ENCODE measurements at regions not wholly inside any gene's neighbourhood (a gene's known extent, or its start where the extent isn't known, plus 50 kb on each side); places are given as distances from the start of the nearest gene placed in this dataset.

DNA sequence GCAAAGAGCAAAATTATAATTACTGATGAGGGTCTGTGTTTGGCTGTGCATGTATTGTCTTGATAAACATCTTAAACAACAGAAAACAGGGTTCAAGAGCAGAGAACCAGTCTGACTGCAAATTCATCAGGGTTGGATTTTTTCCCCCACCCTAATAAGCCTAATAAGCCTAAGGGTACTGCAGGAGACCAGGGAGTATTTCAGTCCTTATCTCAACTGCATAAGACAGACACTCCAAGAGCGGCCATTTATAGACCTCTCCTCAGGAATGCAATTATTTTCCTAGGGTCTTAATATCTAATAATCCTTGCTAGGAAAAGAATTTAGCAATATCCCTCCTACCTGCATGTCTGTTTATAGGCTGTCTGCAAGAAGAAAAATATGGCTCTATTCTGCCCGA lies 2011.5 kb upstream of the PCDH20 start:
- TF ChIP-seq, protein P1, sequence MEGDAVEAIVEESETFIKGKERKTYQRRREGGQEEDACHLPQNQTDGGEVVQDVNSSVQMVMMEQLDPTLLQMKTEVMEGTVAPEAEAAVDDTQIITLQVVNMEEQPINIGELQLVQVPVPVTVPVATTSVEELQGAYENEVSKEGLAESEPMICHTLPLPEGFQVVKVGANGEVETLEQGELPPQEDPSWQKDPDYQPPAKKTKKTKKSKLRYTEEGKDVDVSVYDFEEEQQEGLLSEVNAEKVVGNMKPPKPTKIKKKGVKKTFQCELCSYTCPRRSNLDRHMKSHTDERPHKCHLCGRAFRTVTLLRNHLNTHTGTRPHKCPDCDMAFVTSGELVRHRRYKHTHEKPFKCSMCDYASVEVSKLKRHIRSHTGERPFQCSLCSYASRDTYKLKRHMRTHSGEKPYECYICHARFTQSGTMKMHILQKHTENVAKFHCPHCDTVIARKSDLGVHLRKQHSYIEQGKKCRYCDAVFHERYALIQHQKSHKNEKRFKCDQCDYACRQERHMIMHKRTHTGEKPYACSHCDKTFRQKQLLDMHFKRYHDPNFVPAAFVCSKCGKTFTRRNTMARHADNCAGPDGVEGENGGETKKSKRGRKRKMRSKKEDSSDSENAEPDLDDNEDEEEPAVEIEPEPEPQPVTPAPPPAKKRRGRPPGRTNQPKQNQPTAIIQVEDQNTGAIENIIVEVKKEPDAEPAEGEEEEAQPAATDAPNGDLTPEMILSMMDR (IDR thresholded peaks at IDR 0.05) = no peak
- no peak for TF ChIP-seq POLR2A (IDR thresholded peaks at IDR 0.05)
